Cerebellar cortex (tissue), 1 donor: ENCODE measurements at regions not wholly inside any gene's neighbourhood (a gene's known extent, or its start where the extent isn't known, plus 50 kb on each side); places are given as distances from the start of the nearest gene placed in this dataset.

ENCODE experiments used
- DNase-seq: peaks from one replicate; pipeline ENCODE4 v3.0.0-alpha.2; 2015; ENCODE audit warnings: low spot score

DNA sequence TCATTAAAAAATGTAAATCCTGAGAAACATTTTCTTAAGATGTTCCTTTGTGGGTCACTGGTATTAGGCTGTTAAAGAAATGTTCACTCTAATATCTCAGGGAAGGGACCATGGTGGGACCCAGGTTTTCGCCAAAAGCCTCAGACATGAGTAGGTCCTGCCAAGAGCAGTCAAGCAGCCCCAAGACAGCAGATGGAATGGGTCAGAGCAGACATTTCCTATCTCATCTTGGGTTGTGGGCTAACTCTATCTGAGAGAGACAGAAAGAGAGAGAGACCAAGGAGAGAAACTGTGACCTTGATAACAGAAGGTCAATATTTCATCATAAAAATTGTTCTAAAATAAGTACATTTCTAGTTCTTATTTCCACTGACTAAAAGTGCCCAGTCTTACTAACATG is 661.7 kb downstream of the TSN start:
- no peak for DNase-seq

DNA sequence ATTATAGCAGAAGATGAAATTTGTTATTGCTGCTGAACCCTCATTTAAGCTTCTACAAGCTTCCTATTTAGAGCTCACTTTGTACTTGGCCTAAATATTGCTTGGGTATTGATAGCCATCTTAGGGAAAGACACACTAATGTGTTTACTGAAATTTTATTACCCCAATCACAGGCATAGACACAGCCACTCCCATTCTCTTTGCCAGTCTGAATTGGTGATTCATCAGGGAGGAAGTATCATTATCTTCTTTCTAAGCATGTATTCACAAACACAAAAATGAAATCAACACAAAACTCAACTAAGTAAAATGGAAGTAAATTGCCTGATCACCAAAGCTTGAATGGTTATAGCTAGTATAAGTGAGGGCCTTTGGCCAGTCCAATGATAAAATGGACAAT is 666.3 kb downstream of the TSN start:
- no peak for DNase-seq

DNA sequence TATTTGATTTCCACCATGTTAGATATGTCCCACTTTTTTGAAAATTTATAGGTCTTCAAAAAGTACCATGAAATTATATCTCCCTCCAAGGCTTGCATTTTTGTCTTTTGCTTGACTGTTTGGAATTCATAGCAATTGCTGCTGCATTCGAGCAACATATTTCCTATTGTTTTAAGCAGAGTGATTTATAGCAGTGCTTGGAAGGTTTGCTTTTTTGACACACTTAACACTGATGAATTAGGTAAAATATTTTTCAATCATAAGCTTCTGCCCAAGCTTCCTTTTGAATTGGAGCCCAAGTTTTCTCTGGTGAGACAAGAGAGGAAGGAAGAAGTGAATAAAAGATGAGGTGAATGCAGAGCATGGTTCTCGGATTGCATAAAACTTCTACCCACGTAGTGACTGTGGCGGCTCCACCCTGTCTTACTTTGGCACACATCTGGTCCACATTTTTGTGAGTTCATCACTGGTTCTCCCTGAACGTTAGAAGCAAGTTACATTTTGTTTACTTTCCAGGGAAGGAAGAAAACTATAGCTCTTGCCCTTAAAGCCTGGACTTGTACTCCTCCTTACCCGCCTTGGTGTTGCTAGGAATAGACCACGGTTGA is 667.0 kb downstream of the TSN start:
- DNase-seq: no peak

DNA sequence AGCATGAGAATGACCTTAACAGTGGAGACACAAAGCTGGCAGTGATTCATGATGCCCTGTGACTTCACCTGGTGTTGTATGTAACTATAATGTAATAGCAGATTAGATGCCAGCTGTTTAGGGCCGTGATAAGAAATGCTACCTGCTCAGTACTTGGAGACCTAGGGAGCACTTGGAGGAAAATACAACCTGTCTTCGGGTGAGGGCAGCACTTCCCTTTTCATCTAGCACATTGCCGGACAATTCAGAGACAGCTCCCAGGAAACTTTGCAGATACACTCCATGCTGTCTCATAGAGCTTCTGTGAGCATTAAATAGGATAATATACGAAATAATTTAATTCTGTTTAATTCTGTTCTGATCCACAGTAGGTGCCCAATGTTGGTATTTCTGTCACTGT is 668.5 kb downstream of the TSN start:
- no peak for DNase-seq

DNA sequence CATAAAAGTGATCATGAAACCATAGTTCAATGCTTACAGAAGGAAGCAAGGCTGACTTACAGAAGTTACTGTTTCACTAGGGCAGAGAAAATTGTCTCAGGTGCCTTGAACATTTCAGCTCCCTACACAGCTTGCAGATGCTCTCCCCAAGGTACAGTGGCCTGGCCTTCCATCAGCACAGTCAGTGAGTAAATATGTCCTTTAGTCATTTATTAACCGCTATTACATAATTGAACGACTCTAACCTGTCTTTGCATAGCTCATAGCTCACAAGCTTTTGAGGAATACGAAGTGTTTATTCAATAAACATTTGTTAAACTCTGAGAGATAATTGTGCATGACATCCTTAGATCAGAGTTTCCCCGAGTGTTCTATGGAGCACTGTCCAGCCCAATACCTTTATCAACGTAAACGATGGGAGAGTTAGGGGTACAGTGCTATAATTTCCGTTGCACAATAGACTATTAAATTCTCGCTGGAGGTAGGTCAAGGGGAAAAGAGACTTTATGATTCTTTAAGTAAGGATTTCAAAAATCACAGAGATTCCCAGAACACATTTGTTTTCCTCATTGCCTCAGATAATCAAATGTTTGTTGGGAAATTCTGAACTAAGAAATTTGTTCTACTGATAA is 677.8 kb downstream of the TSN start:
- DNase-seq: no peak

DNA sequence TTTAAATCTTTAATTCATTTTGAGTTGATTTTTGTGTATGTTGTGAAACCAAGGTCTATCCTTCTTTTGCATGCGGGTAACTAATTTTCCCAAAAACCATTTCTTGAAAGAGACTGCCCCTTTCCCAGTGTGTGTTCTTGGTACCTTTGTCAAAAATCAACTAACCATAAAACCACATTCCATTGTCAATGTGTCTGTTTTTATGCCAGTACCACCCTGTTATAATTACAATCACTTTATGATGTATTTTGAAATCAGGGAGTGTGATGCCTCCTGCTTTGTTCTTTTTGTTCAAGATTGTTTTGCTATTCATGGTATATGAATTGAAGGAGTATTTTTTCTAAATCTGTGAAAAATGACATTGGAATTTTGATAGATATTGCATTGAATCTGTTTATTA is 689.6 kb downstream of the TSN start:
- no peak for DNase-seq

DNA sequence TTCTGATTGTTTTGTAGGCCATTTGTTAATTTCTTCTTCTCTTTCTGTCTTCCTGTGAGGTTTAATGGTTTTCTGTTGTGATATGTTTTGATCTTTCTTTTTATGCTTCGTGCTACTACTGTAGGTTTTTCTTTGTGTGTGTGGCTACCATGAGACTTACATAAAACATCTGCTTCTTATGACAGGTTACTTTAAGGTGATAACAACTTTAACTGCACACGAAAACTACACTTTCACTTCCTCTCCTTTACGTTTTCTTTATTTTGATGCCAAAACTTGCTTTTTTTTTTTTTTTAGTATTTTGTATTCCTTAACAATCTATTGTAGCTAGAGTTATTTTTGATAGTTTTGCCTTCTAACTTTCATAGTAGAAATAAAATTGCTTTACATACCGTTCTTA is 691.3 kb downstream of the TSN start:
- no peak for DNase-seq

DNA sequence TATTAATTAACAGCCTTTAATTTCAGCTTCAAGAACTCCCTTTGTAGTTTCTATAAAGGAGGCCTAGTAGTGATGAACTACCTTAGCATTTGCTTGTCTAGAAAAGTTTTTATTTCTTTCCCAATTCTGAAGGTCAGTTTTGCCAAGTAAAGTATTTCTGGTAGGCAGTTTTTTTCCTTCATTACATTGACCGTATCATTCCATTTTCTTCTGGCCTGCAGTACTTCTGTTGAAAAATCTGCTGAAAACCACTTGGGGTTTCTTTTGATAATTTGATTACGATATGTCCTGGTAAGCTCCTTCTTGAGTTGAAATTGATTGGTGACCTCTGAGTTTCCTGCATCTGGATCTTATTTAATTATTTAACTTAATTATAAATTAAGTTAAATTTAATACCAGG is 691.8 kb downstream of the TSN start:
- no peak for DNase-seq

DNA sequence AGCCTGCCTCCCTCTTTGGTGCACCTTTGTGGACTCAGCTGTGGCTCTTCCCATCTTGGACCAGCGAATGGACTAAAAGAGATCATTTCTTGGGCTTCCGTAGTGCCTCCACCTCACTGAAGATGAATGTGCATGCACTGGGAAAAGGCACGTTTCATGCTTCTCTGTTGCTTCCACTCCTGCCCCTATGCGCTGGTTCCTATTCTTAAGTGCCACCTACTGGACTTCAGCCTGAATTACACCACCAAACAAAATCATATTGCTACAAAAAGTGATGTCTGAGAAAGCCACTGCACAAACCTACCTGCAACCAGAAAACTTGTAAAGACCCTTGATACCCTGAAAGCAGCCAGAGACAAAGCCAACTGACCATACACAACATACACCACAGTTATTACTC is 695.6 kb downstream of the TSN start:
- DNase-seq: no peak

DNA sequence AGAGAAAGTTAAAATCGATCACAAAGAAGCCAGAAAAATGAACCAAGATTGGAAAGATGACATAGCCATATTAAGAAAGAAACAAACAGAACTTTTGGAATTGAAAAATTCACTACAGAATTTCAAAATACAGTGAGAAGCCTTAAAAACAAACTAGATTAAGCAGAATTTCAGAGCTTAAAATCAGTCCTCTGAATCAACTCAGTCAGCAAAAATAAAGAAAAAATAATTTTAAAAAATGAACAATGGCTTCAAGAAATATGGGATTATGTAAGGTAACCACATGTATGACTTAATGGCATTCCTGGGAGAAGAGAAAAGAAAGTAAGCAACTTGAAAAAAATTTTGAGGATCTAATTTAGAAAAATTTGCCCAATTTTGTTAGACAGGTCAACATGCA is 696.2 kb downstream of the TSN start:
- DNase-seq: no peak

DNA sequence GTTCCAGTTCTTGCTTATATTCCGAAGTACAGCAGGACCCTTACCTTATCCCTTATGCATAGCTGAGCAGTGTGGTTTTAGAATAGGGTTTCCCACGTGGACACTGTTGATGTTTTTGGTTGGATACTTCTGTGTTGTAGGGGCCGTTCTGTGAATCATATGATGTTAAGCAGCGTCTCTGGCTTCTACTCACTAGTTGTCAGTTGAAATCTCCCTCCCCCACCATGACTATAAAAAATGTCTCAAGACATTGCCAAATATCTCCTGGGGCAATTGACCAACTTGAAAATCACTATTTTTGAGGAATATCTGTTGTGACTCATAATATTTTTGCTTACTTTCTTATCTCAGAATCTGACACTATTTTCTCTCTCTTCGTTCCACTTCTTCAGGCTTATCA is 713.7 kb downstream of the TSN start:
- DNase-seq: no peak

DNA sequence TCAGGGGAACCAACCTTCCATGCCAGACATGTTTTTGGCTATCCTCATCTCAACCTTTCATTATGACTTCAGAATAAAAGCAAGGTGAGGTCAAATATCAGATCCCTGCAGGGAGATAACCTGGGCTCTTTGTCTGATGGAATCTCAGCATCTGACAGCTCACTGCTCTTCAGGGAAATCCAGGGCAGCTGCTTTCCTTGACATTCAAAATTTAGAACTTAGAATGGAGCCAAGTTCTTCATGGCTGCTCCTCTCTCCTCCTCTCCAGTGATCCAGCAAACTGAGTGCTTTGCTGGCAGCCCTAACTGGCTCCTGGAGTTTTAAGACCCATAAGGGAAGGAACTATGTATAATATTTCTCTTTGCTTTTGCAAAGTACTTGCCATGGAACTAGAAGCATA is 716.3 kb downstream of the TSN start:
- no peak for DNase-seq

DNA sequence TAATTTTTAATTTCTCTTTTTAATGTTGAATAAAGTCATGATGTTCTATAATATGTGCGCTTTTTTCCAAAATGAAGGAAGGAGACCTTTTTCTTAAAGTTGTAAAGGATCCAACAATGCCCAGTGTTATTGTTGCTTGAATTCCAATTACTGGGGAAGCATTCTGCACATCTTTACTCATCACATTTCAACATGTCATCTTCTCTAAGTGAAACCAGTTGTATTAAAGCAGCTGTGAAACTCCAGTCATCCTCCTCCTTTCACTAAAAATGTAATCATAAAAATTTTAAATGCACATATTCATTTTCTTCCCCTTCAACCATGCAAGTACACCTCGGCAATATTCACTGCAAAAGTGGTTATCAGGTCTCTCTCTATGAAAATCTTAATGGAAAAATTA is 722.7 kb downstream of the TSN start:
- no peak for DNase-seq

DNA sequence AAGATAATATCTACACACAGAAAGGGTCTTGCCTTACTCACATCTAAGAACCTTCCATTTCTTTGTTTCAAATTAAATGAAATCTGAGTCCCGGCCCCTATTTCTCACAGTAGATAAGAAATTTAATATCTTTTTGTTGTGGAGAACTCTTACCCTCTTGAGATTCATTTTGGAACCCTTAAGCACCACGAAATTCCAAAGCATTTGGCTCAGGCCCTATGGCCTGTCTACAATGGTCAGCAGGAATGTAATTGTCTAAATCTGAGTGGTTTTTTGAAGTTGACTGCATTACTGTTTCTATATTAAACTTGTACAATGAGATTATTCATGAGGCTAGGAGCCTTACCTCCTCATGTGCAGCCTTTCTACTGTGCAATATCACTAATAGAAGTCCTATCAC is 723.3 kb downstream of the TSN start:
- DNase-seq: no peak

DNA sequence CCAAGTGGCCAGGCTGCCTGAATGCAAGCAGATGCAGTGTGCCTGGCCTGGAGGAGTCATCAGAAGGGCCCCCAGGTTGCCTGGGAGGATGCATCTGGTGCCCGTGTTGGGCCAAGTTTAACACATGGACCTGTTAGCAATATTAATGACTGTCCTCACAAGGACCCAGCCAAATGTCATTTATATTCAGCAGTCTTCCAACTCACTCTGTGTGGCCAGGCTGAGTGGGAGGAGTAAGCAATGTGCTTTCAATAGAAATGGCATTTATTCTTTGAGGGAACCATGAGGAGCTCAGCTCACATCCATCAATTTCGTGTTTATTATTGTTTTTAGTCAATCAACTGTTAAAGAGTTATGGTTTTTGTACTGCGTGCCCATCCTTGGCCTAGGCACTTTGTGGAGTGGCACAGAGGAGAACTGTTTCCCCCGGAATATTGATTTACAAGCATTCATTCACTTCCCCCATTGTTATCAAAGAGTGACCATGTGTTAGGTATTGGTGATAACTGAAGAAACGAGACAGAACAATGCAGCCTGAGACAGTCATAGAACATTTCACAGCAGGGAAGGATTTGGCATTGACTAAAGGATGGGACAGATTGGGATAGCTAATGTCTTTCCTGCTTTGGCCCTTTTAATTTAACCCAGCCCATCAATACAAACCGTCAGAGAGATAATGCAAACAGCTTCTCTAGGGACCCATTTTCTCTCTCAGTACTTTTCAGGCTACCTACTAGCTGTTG is 725.2 kb downstream of the TSN start:
- DNase-seq: peak; percentile 97

DNA sequence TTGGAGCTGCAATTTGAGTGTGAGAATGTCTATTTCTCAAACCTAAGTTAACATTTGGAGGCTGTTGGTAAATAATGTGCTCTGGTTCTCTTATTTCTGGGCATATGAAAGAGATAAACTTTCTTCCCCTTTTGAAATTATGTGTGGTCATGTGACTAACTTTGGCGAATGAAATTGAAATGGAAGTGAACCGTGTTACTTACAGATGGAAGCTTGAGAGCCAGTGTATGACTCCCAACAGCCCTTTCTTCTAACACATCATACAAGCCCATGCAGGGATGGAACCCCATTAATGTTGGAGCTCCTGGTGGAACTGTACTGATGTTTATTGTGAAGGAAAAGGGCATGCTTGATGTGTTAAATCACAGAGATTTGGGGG is 725.8 kb downstream of the TSN start:
- DNase-seq: no peak

DNA sequence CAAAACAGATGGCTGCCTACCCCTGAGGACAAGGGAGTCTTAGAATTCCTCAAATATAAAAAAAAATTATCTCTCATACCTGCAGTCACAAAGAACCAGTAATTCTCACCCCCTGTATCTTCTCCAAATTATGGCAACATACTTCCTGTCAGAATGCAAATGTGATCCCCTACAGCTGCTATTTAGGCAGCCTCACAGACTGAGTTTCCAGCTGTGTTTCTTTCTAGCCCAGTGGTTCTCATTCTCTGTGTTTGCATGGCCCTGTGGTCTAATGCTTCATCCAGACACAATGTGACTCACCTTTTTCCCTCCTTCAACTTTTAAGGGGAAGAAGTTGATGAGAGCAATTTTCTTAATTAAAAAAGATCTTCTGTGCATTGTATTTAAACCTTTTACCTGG is 726.3 kb downstream of the TSN start:
- DNase-seq: no peak

DNA sequence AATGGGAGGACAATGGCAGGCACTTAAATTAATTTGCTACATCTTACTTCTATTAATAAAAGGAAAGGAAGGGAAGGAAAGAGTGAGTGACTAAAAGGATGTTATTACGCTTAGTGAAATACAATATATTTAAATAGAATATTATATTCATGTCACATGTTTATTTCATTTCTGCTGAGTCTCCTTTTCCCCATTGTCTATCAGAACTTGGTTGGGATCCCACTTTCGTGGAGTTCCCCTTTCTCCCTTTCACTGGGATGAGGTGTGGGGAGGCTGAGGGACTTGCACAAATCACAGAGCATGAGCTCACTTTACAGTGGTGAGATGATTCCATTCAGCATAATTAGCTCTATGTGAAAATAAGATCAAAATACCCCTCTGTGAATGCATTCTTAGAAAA is 730.6 kb downstream of the TSN start:
- no peak for DNase-seq

DNA sequence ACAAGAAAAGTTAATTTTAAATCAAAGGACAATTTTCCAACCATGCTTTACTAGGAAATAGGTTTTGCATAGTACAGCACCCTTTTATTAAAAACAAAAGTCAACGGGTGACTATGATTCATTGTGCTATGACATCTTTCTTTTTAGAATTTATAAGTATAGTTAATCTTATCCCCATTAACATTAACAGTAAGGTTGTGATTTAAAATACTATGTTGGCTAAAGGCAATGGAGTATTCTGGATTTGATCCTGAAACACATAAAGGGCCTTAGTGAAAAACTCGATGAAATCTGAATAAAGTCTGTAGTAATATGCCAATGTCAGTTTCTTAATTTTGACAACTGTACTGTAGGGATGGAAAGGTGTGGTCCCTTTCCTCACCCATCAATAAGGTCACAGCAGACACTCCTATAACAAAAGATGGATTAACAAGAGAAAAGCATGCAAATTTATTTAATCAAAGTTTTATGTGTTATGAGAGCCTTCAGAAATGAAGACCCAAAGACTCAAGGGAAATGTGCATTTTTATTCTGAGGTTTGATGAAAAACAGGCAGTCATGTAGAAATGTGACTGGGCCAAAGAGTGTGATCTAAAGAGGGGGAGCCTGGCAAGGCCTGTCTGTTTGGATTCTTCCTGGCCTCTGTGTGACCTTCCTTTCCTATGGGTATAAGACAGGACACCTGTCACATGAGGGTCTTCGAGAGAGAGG is 731.4 kb downstream of the TSN start:
- DNase-seq: no peak

DNA sequence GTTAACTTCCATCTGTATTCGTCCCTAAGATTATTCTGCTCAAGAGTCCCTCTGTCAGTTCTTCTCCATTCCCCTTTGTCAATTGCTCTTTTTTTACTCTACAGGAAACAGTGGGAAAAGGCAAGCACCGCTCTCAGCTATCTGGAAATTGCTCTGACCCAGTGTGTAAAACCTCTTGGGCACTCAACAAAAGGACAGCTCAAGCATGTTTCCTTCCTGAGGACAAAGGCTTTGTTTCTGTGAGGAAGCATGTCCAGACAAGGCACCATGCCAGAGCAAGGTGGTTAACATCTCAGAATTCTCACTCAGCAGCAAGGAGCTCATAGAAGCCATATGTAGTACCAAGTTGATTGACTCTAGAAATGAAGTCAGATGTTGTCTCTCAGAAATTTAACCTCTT is 735.6 kb downstream of the TSN start:
- DNase-seq: no peak

DNA sequence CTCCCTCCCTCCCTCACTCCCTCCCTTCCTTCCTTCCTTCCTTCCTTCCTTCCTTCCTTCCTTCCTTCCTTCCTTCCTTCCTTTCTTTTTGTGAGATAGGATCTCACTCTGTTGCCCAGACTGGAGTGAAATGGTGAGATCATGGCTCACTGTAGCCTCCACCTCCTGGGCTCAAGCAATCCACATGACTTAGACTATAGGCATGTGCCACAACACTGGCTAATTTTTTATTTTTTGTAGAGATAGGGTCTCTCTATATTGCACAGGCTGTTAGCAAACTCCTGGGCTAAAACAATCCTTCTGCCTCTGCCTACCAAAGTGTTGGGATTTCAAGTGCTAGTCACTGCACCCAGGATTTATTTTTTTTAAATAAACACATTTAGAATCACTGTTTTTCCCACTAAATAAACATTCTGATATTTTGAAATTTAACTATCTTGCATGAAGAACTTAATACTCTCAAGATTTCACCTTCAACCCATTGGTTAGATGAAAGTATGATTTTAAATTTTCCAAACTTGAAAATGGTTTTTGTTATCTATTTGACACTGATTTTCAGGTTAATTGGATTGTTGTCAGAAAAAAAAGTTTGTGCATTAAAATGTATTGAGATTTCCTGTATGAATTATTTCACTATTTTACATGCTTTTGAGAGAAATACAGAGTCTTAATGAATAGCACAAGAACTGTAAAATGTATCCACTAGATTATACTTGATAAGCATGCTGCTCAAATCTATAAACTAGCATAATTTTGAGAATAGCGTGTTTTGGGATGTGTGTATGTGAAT is 745.1 kb downstream of the TSN start:
- no peak for DNase-seq

DNA sequence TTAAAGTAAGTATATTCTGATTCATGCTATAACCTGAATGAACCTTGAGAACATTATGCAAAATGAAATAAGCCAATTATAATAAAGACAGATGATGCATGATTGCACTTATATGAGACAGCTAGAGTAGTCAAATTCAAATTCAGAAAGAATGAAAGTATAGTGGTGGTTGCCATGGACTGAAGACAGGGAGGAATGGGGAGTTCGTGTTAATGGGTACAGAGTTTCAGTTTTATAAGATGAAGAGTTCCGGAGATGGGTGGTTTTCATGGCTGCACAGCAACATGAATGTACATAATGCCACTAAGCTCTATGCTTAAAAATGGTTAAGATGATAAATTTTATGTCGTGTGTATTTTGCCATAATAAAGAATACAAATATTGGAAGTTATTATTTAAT is 751.2 kb downstream of the TSN start:
- DNase-seq: no peak
